ENCODE measurements at regions not wholly inside any gene's neighbourhood (a gene's known extent, or its start where the extent isn't known, plus 50 kb on each side); places are given as distances from the start of the nearest gene placed in this dataset.

DNA sequence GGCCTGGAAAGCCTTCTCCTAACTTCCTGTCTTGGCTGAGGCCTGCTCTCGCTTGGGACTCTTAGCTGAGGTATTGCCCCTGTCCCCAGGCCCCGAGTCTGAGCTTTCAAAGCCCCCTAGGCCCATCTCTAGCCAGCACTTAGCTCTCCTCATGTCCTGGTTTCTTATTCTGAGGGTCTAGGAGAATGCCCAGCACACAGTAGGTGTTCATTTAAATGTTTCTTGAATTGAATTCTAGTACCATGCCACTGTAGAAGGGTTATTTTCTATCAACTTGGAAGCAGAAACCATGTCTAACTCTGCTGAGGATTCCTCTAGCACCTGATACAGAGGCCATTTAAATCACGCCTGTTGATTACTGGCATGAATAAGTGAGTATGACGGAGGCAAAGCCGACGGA, 98.5 kb downstream of the VEGFA start:
- ChIA-PET CTCF (no interaction called here), POLR2A (ENCODE audit: unreplicated experiment) (no interaction called here)
- 0 out of 2 replicates have a peak, but pooled peaks cover 4% of the 10 kb centered on the region for H3F3A ChIP-seq (ENCODE audit: insufficient read depth, low read depth)
- no TSS peak for BruUV-seq (replicated peaks)
- H4K20me1 ChIP-seq (ENCODE audit: insufficient read depth) = no peaks in the 10 kb centered on the region
- no peak overlapping the region for H3K4me2 ChIP-seq
- peaks cover 25% of the 10 kb centered on the region for H3K4me1 ChIP-seq (replicated peaks; ENCODE audit: insufficient read depth)
- no peaks in the 10 kb centered on the region for H3K79me2 ChIP-seq (ENCODE audit: low read depth)
- TF ChIP-seq, protein P1, sequence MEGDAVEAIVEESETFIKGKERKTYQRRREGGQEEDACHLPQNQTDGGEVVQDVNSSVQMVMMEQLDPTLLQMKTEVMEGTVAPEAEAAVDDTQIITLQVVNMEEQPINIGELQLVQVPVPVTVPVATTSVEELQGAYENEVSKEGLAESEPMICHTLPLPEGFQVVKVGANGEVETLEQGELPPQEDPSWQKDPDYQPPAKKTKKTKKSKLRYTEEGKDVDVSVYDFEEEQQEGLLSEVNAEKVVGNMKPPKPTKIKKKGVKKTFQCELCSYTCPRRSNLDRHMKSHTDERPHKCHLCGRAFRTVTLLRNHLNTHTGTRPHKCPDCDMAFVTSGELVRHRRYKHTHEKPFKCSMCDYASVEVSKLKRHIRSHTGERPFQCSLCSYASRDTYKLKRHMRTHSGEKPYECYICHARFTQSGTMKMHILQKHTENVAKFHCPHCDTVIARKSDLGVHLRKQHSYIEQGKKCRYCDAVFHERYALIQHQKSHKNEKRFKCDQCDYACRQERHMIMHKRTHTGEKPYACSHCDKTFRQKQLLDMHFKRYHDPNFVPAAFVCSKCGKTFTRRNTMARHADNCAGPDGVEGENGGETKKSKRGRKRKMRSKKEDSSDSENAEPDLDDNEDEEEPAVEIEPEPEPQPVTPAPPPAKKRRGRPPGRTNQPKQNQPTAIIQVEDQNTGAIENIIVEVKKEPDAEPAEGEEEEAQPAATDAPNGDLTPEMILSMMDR (conservative IDR thresholded peaks at IDR 0.05) = no peak
- TF ChIP-seq EZH2 (IDR thresholded peaks at IDR 0.05; ENCODE audit: low read depth) = no peak
- H3K9me2 ChIP-seq (ENCODE audit: insufficient read depth) = no peaks in the 10 kb centered on the region
- intact Hi-C loops (cut with micrococcal nuclease; ENCODE audit: unreplicated experiment) = no loop called here
- no peak overlapping the region for H2AFZ ChIP-seq
- DNase-seq = no peak
- H3K4me3 ChIP-seq = no peak overlapping the region
- H3K36me3 ChIP-seq (ENCODE audit: low read depth) = no peaks in the 10 kb centered on the region
- no peaks in the 10 kb centered on the region for H3K27me3 ChIP-seq (ENCODE audit: insufficient read depth, low read depth)
- H3K27ac ChIP-seq = no peak overlapping the region
- H3K9me3 ChIP-seq (ENCODE audit: insufficient read depth, low read depth) = no peaks in the 10 kb centered on the region

- no peaks in the 10 kb centered on the region for H3K36me3 ChIP-seq (ENCODE audit: low read depth)
- H3K27me3 ChIP-seq (ENCODE audit: insufficient read depth, low read depth) = no peaks in the 10 kb centered on the region
- 0 out of 2 replicates have a peak, but pooled peaks cover 4% of the 10 kb centered on the region for H3F3A ChIP-seq (ENCODE audit: insufficient read depth, low read depth)
- H3K9me2 ChIP-seq (ENCODE audit: insufficient read depth) = no peaks in the 10 kb centered on the region
- H2AFZ ChIP-seq = no peak overlapping the region
- BruUV-seq (replicated peaks) = no TSS peak
- no peaks in the 10 kb centered on the region for H3K9me3 ChIP-seq (ENCODE audit: insufficient read depth, low read depth)
- H3K79me2 ChIP-seq (ENCODE audit: low read depth) = no peaks in the 10 kb centered on the region
- DNase-seq = no peak
- no peak overlapping the region for H3K27ac ChIP-seq
- H3K4me1 ChIP-seq (replicated peaks; ENCODE audit: insufficient read depth) = peaks cover 20% of the 10 kb centered on the region
- H3K4me3 ChIP-seq = no peak overlapping the region
- intact Hi-C loops (cut with micrococcal nuclease; ENCODE audit: unreplicated experiment) = no loop called here
- ChIA-PET CTCF (no interaction called here), POLR2A (ENCODE audit: unreplicated experiment) (no interaction called here)
- no peaks in the 10 kb centered on the region for H4K20me1 ChIP-seq (ENCODE audit: insufficient read depth)
- H3K4me2 ChIP-seq = no peak overlapping the region
- TF ChIP-seq EZH2 (IDR thresholded peaks at IDR 0.05; ENCODE audit: low read depth) = no peak
- TF ChIP-seq, protein P1 (conservative IDR thresholded peaks at IDR 0.05) = no peak
Observed at GRCh38 chr6:43867996-43868395, 98.0 kb downstream of the VEGFA start.

GRCh38 chr6:43867246-43867645, 97.2 kb downstream of the VEGFA start:
- H3K9me3 ChIP-seq (ENCODE audit: insufficient read depth, low read depth) = no peaks in the 10 kb centered on the region
- H3K79me2 ChIP-seq (ENCODE audit: low read depth) = no peaks in the 10 kb centered on the region
- no peak overlapping the region for H2AFZ ChIP-seq
- ChIA-PET POLR2A (ENCODE audit: unreplicated experiment) (no interaction called here), CTCF (interaction anchor here (0.6 kb wide), 1 partner anchor 22 kb away, joined by 3 read pairs; no protein-coding TSS in a partner anchor)
- TF ChIP-seq EZH2 (IDR thresholded peaks at IDR 0.05; ENCODE audit: low read depth) = no peak
- TF ChIP-seq, protein P1 (conservative IDR thresholded peaks at IDR 0.05) = no peak
- DNase-seq = no peak
- H3K27ac ChIP-seq = no peak overlapping the region
- H3K9me2 ChIP-seq (ENCODE audit: insufficient read depth) = no peaks in the 10 kb centered on the region
- no peak overlapping the region for H3K4me2 ChIP-seq
- H4K20me1 ChIP-seq (ENCODE audit: insufficient read depth) = no peaks in the 10 kb centered on the region
- no peak overlapping the region for H3K4me3 ChIP-seq
- peaks cover 13% of the 10 kb centered on the region for H3K4me1 ChIP-seq (replicated peaks; ENCODE audit: insufficient read depth)
- intact Hi-C loops (cut with micrococcal nuclease; ENCODE audit: unreplicated experiment) = no loop called here
- no peaks in the 10 kb centered on the region for H3K27me3 ChIP-seq (ENCODE audit: insufficient read depth, low read depth)
- BruUV-seq (replicated peaks) = no TSS peak
- H3K36me3 ChIP-seq (ENCODE audit: low read depth) = no peaks in the 10 kb centered on the region
- H3F3A ChIP-seq (ENCODE audit: insufficient read depth, low read depth) = 0 out of 2 replicates have a peak, but pooled peaks cover 4% of the 10 kb centered on the region

All from PC-9 (cell line).